ENCODE measurements at regions not wholly inside any gene's neighbourhood (a gene's known extent, or its start where the extent isn't known, plus 50 kb on each side); places are given as distances from the start of the nearest gene placed in this dataset.

DNA sequence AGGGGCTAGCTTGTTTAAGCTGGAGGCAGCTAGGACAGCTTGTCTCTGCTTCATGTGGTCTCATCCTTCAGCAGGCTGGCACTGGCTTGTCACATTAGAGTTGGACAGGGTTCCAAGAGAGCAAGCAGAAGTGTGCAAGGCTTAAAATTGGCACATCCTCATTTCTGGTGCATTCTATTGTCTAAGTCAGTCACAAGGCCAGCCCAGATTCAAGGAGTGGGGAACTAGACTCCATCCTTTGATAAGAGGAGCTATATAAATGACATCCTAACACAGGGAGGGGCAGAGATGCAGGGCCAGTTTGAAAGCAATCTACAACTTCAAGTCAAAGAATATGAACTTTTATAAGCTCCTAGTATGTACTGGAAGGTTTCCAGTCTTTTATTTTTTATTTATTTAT, 313.2 kb downstream of the PTTG2 start:
- Histone ChIP-seq H3K36me3 (ENCODE audit: control insufficient read depth, insufficient read depth, low read length) (no peaks in the 10 kb centered on the region), H3K27me3 (ENCODE audit: control insufficient read depth, insufficient read depth, low read length) (no peaks in the 10 kb centered on the region), H3K4me3 (ENCODE audit: low read depth, low read length) (no peak overlapping the region), H2AFZ (no peak overlapping the region), H3K4me2 (ENCODE audit: low read length) (no peak overlapping the region), H3K9ac (no peak overlapping the region), H3K27ac (no peak overlapping the region), H3K9me3 (ENCODE audit: control insufficient read depth, low read length) (no peaks in the 10 kb centered on the region), H3K4me1 (no peaks in the 10 kb centered on the region), H3K79me2 (no peaks in the 10 kb centered on the region)
- TF ChIP-seq, protein P1, sequence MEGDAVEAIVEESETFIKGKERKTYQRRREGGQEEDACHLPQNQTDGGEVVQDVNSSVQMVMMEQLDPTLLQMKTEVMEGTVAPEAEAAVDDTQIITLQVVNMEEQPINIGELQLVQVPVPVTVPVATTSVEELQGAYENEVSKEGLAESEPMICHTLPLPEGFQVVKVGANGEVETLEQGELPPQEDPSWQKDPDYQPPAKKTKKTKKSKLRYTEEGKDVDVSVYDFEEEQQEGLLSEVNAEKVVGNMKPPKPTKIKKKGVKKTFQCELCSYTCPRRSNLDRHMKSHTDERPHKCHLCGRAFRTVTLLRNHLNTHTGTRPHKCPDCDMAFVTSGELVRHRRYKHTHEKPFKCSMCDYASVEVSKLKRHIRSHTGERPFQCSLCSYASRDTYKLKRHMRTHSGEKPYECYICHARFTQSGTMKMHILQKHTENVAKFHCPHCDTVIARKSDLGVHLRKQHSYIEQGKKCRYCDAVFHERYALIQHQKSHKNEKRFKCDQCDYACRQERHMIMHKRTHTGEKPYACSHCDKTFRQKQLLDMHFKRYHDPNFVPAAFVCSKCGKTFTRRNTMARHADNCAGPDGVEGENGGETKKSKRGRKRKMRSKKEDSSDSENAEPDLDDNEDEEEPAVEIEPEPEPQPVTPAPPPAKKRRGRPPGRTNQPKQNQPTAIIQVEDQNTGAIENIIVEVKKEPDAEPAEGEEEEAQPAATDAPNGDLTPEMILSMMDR (IDR thresholded peaks at IDR 0.05) = no peak

DNA sequence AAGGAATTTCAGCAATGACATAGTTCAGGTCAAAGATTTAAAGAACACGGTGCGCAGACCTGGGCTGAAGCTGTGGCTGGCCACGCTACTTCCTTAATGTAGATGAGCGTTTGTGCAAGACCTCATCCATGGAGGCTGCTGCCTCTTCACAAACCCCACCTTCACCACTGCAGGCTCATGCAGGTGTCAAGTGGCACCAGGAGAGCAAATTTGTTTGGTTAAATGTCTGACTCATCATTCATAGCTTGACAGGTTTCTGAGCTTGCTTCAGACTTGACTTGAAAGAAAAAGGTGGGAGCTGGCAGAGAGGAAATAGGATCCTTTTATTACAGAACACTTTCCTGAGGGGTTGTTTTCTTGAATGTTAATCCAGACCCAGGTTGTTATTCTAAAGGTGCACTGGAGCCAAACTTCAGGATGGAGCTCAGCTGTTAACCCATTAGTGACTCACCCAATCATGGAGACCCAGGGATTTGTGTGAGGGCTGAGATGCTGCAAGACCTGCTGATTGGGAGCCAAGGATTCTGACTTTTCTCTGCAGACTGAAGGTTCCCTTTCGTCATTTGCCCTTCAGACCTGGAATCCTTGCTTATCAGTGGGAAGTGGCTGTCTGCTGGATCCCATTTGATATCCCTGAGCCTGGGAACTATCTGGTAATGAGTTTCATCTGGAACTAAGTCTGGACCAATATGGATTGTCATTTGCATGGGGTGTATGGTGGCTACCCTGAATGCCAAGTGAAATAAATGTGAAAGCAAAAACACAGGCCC, 315.3 kb downstream of the PTTG2 start:
- Histone ChIP-seq H2AFZ (no peak overlapping the region), H3K27me3 (ENCODE audit: control insufficient read depth, insufficient read depth, low read length) (no peaks in the 10 kb centered on the region), H3K36me3 (ENCODE audit: control insufficient read depth, insufficient read depth, low read length) (no peaks in the 10 kb centered on the region), H3K4me1 (no peaks in the 10 kb centered on the region), H3K79me2 (no peaks in the 10 kb centered on the region), H3K4me3 (ENCODE audit: low read depth, low read length) (no peak overlapping the region), H3K9me3 (ENCODE audit: control insufficient read depth, low read length) (no peaks in the 10 kb centered on the region), H3K9ac (no peak overlapping the region), H3K4me2 (ENCODE audit: low read length) (no peak overlapping the region), H3K27ac (no peak overlapping the region)
- TF ChIP-seq, protein P1 (IDR thresholded peaks at IDR 0.05) = no peak

DNA sequence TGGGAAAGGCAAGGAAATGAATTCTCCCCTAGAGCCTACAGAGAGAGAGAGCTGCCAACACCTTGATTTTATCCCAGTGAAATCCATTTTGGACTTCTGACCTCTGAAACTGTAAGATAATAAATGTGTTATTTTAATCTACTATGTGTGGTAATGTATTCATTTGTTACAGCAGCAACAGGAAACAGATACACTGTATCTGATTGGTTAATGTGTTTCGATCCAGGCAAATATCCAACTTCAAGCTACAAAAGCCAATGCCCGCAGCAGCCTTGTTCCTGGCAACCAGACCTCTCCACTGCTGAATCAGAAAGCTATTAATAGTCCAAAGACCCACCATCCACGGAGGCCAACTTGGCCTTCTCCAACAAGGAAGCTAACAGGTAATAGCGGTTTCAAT, 318.1 kb downstream of the PTTG2 start:
- Histone ChIP-seq H3K36me3 (ENCODE audit: control insufficient read depth, insufficient read depth, low read length) (no peaks in the 10 kb centered on the region), H3K27ac (no peak overlapping the region), H3K4me1 (no peaks in the 10 kb centered on the region), H3K4me3 (ENCODE audit: low read depth, low read length) (no peak overlapping the region), H3K79me2 (no peaks in the 10 kb centered on the region), H2AFZ (no peak overlapping the region), H3K27me3 (ENCODE audit: control insufficient read depth, insufficient read depth, low read length) (no peaks in the 10 kb centered on the region), H3K4me2 (ENCODE audit: low read length) (no peak overlapping the region), H3K9ac (no peak overlapping the region), H3K9me3 (ENCODE audit: control insufficient read depth, low read length) (no peaks in the 10 kb centered on the region)
- TF ChIP-seq, protein P1 (IDR thresholded peaks at IDR 0.05) = no peak

DNA sequence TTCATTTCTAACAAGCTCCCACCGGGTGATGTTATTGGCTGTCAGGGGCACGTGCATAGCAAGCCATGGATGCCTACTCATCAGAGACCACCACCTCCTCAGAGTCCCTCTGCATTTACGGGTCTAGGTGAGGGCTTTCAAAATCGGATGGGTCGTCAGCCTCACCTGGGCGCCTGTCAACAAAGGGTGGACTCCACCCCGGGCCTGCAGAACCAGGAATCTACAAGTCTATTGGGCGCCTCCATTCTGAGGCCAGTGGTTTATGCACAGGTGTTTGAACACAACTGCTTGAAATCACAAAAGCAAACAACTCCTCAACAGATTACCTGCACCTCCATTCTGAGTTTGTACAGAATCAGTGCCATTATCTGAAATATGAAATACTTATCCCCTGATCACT, 318.9 kb downstream of the PTTG2 start:
- Histone ChIP-seq H3K4me2 (ENCODE audit: low read length) (no peak overlapping the region), H3K9me3 (ENCODE audit: control insufficient read depth, low read length) (no peaks in the 10 kb centered on the region), H2AFZ (no peak overlapping the region), H3K27me3 (ENCODE audit: control insufficient read depth, insufficient read depth, low read length) (no peaks in the 10 kb centered on the region), H3K4me1 (no peaks in the 10 kb centered on the region), H3K36me3 (ENCODE audit: control insufficient read depth, insufficient read depth, low read length) (no peaks in the 10 kb centered on the region), H3K27ac (no peak overlapping the region), H3K79me2 (no peaks in the 10 kb centered on the region), H3K4me3 (ENCODE audit: low read depth, low read length) (no peak overlapping the region), H3K9ac (no peak overlapping the region)
- TF ChIP-seq, protein P1 (IDR thresholded peaks at IDR 0.05) = no peak
